Superior temporal gyrus (tissue), 1 donor: ENCODE measurements at regions not wholly inside any gene's neighbourhood (a gene's known extent, or its start where the extent isn't known, plus 50 kb on each side); places are given as distances from the start of the nearest gene placed in this dataset.
A peak's percentile ranks its signal among the peaks of the same experiment; 100 is the strongest.
"Not testable (repeated sequence)": the region's sequence is repeated elsewhere in the genome, so short reads cannot be mapped to it uniquely, and the experiment has no call there.

Experiments
- DNase-seq: peaks from one replicate; pipeline ENCODE4 v3.0.0-alpha.2; 2016; ENCODE audit errors: extremely low spot score

- no peak for DNase-seq
Observed at GRCh38 chr14:57061009-57061711, 207.5 kb downstream of the EXOC5 start.

- peak; percentile 45 for DNase-seq
Observed at GRCh38 chr14:57060276-57060955, 208.3 kb downstream of the EXOC5 start.

DNA sequence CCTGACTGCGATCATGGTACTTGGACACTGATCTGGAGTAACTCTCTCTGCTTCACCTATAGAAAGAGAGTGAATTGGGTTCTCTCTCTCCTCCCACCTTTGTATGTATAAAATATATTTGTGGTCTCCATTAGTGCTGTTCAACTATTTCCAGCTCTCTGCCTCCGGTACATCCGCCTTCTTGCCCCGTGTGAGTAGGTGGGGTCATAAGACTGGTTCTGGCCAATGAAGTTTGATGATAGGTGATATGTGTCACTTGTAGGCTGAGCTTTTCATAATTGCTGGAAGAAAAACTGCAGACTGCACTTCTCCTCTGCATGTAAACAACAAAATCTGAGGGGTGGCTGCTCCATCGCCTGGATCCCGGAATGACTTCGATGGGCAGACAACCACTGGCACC, 210.4 kb downstream of the EXOC5 start:
- no peak for DNase-seq

DNA sequence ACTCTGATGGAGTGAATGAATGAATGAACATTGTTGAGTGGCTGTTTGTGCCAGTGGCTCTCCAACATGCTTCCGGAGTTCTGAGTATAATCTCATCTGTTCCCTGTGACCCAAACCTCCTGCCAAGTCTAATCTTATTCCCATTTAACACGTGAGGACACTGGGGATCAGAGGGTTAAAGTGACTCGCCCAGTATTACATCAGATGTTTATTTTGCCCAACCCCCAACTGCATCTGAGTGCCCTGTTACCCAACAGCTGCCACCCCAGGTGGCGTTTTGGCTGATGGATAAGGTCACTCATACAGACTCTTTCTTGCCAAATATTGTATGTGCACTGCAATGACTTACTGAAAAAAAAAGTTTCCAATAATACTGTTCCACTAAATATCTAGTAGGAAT, 210.9 kb downstream of the EXOC5 start:
- DNase-seq, result no peak

GRCh38 chr14:57056522-57056921, 212.2 kb downstream of the EXOC5 start:
- DNase-seq, result not testable (repeated sequence)

GRCh38 chr14:57052705-57053302, 215.9 kb downstream of the EXOC5 start:
- no peak for DNase-seq

GRCh38 chr14:57051633-57052032, 217.1 kb downstream of the EXOC5 start:
- no peak for DNase-seq

- no peak for DNase-seq
Observed at GRCh38 chr14:57049848-57050247, 218.9 kb downstream of the EXOC5 start.

GRCh38 chr14:57046175-57046574, 222.5 kb downstream of the EXOC5 start:
- DNase-seq, result no peak

DNA sequence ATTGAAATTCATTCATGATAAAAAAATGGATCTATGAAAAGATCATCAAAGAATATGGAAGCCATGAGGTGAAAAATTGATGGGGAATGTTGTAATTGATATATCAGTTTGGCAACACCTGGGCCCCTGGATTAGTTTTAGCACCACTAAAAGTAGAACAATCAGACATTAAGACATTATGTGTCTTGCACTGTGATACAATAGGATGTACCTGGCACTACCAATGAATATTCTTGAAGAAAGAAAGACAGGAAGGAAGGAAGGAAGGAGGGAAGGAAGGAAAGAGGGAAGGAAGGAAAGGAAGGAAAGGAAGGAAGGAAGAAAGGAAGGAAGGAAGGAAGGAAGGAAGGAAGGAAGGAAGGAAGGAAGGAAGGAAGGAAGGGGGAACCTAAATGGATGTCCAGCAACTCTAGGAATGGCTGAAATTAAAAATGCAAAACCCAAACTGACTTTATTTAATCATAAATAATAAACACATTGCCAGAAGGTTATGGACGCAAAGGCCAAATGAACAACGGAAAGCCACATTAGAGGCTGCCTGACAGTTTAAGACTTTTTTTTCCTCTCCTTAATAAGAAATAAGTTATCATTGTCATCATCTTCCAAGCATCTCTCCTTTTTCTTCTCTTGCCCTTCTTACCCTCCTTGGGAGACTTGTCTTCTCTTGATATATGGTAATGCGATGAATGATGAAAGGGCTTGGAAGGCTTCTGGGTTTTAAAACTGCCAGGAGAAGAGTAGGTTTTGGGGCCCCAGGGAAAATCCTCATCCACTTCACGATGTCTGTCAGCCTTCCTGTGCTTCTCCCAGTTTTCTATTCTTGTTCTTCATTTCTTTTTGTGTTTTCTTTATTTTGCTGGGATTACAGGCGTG, 224.4 kb downstream of the EXOC5 start:
- not testable (repeated sequence) for DNase-seq

DNA sequence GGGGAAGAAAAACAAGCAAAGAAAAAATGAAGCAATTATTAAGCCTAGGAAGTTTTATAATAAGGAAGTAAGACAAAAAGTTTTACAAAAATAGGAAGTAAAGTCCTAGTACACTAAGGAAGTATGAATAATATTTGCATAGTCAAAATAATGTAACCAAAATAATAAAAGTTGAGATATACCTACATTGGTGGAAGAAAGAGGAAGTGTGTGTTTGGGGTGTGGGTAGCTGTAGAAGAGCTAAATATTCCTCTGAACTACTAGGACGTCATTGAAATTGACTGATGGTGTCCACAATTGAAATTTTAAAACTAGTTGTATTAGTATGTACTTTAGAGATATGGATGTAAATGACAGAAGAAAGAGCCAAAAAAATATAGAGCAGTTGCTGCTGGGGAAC, 228.4 kb upstream of the OTX2 start:
- no peak for DNase-seq

- no peak for DNase-seq
Observed at GRCh38 chr14:57031474-57031873, 221.2 kb upstream of the OTX2 start.

- DNase-seq, result no peak
Observed at GRCh38 chr14:57029620-57030253, 219.5 kb upstream of the OTX2 start.

- DNase-seq, result no peak
Observed at GRCh38 chr14:57025456-57025855, 215.2 kb upstream of the OTX2 start.

DNA sequence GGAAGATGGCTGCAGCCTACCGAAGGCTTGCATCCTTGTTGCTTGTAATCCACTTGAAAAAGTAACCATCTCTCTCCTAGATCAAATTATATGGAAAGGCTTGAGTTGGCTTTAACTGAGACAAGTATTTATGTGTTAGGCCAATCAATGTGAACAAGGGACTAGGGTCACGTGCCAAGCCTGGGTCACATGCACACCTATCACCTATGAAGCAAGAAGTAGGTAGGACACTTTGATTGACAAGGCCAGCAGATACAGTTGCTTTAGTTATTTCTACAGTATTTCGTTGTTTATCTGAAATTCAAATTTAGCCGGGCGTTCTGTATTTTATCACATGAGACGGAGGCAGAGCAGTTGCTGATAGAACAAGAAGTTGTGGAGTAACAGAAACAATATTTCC, 212.3 kb upstream of the OTX2 start:
- no peak for DNase-seq

GRCh38 chr14:57018065-57018464, 207.8 kb upstream of the OTX2 start:
- no peak for DNase-seq

- DNase-seq, result no peak
Observed at GRCh38 chr14:57013987-57014386, 203.7 kb upstream of the OTX2 start.

GRCh38 chr14:57009585-57010515, 199.6 kb upstream of the OTX2 start:
- DNase-seq, result no peak

DNA sequence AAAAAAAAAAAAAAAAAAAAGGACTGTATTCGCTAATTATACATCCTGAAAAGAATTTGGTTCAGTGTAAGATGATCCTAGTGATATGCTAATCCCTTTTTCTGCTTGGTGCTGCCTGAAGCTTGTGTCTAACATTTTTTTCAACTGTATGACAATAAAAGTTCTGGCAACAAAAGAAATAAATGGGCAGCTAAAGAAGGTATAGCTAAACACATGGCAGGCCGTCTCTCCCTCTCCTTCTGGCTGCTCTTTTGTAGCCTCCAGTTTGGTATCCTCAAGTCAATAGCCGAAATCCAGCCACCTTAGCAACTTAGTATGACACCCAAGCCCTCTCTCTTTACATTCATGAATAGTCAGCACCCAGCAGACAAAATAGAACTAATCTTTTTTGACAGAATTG, 198.3 kb upstream of the OTX2 start:
- no peak for DNase-seq

GRCh38 chr14:56998728-56999127, 188.4 kb upstream of the OTX2 start:
- DNase-seq, result no peak
